OCI-LY1 (cell line): ENCODE measurements at regions not wholly inside any gene's neighbourhood (a gene's known extent, or its start where the extent isn't known, plus 50 kb on each side); places are given as distances from the start of the nearest gene placed in this dataset.

Source experiments
- H2AFZ ChIP-seq: fragments of 200-600 bp; sonication (generic), shearing (Covaris generic); 2 replicates; pipeline ENCODE4 v1.6.0; 2014; ENCODE audit warnings: antibody characterized with exemption, mild to moderate bottlenecking, low read length
- H3F3A ChIP-seq: fragments of 200-600 bp; sonication (generic), shearing (Covaris generic); 2 replicates; pipeline ENCODE4 v1.6.0; 2014; ENCODE audit warnings: mild to moderate bottlenecking, antibody characterized with exemption, low read length, moderate library complexity; ENCODE audit not compliant: insufficient read depth
- H3K27ac ChIP-seq: fragments of 200-600 bp; sonication (generic); 2 replicates; pipeline ENCODE4 v1.5.1; 2014; ENCODE audit warnings: low read length, mixed run types, mild to moderate bottlenecking, low read depth; ENCODE audit not compliant: poor library complexity, severe bottlenecking
- H3K27me3 ChIP-seq: fragments of 200-600 bp; sonication (generic); 2 replicates; pipeline ENCODE4 v1.6.0; 2014; ENCODE audit warnings: antibody characterized with exemption, mild to moderate bottlenecking, low read length, moderate library complexity; ENCODE audit not compliant: insufficient read depth
- H3K36me3 ChIP-seq: fragments of 200-600 bp; sonication (generic); 2 replicates; pipeline ENCODE4 v1.6.1; 2014; ENCODE audit warnings: mild to moderate bottlenecking, antibody characterized with exemption, low read length, moderate library complexity, mixed read lengths; ENCODE audit not compliant: insufficient read depth
- H3K4me1 ChIP-seq: fragments of 200-600 bp; sonication (generic); 2 replicates; pipeline ENCODE4 v1.5.1; 2014; ENCODE audit warnings: mild to moderate bottlenecking, low read length, moderate library complexity; ENCODE audit not compliant: insufficient read depth, severe bottlenecking
- H3K4me2 ChIP-seq: fragments of 200-600 bp; sonication (generic), shearing (Covaris generic); 2 replicates; pipeline ENCODE4 v1.6.1; 2014; ENCODE audit warnings: low read length
- H3K4me3 ChIP-seq: fragments of 200-600 bp; sonication (generic); 2 replicates; pipeline ENCODE4 v1.5.1; 2014; ENCODE audit warnings: low read length, low read depth, mild to moderate bottlenecking, mixed read lengths; ENCODE audit not compliant: poor library complexity, severe bottlenecking
- H3K79me2 ChIP-seq: fragments of 200-600 bp; shearing (Covaris generic); 2 replicates; pipeline ENCODE4 v1.6.1; 2016; ENCODE audit warnings: mixed run types, low read length, mixed read lengths; ENCODE audit not compliant: insufficient read depth
- H3K9ac ChIP-seq: fragments of 200-600 bp; sonication (generic), shearing (Covaris generic); 2 replicates; pipeline ENCODE4 v1.6.1; 2014; ENCODE audit warnings: mild to moderate bottlenecking, low read length, mixed read lengths
- H3K9me2 ChIP-seq: fragments of 200-600 bp; sonication (generic), shearing (Covaris generic); 2 replicates; pipeline ENCODE4 v1.6.1; 2014; ENCODE audit warnings: low read depth, mild to moderate bottlenecking, low read length, mixed read lengths
- H3K9me3 ChIP-seq: fragments of 200-600 bp; shearing (Covaris generic); 2 replicates; pipeline ENCODE4 v1.6.1; 2014; ENCODE audit warnings: low read length, mixed read lengths
- H4K20me1 ChIP-seq: fragments of 200-600 bp; sonication (generic), shearing (Covaris generic); 2 replicates; pipeline ENCODE4 v1.6.0; 2016; ENCODE audit warnings: mild to moderate bottlenecking, low read length; ENCODE audit not compliant: insufficient read depth
- EZH2 ChIP-seq: fragments of 200-600 bp; sonication (generic), shearing (Covaris generic); IDR thresholded peaks from 2 replicates; pipeline ENCODE4 v1.8.0; 2017; ENCODE audit warnings: borderline replicate concordance, mixed run types, mild to moderate bottlenecking, antibody characterized with exemption, low read length, moderate library complexity, mixed read lengths
- TF ChIP-seq, protein P1 (sequence below): fragments of 200-600 bp; sonication (generic), shearing (Covaris generic); IDR thresholded peaks from 2 replicates; pipeline ENCODE4 v1.5.1; 2017; ENCODE audit warnings: mild to moderate bottlenecking, antibody characterized with exemption, low read length, moderate library complexity, mixed read lengths

DNA sequence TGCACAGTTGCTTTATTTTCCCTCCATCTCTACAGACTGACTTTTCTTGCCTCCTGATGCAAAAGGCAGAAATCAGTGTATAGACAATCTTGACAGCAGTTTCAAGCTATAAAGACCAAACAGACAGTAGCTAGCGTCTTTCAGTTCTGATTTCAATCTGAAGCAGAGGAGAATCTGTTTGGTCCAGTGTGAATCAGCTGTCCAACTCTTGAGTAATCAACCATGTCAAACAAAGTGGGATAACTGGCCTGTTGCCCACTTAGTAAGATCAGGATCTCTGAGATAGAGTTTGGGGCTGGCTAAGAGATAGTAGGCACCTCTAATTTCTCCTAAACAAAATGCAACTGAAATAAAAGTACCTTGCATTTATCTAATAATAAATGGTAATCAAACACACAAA lies 797.4 kb upstream of the FBXO33 start:
- Histone ChIP-seq H4K20me1 (no peaks in the 10 kb centered on the region), H3K4me1 (no peaks in the 10 kb centered on the region), H3K27me3 (no peaks in the 10 kb centered on the region), H3K4me2 (no peak overlapping the region), H3K9ac (no peak overlapping the region), H3K79me2 (no peaks in the 10 kb centered on the region), H2AFZ (no peak overlapping the region), H3K4me3 (no peak overlapping the region), H3K9me3 (peaks cover 22% of the 10 kb centered on the region), H3K9me2 (no peaks in the 10 kb centered on the region), H3F3A (no peaks in the 10 kb centered on the region), H3K27ac (no peak overlapping the region), H3K36me3 (no peaks in the 10 kb centered on the region)
- TF ChIP-seq EZH2: no peak
- TF ChIP-seq, protein P1, sequence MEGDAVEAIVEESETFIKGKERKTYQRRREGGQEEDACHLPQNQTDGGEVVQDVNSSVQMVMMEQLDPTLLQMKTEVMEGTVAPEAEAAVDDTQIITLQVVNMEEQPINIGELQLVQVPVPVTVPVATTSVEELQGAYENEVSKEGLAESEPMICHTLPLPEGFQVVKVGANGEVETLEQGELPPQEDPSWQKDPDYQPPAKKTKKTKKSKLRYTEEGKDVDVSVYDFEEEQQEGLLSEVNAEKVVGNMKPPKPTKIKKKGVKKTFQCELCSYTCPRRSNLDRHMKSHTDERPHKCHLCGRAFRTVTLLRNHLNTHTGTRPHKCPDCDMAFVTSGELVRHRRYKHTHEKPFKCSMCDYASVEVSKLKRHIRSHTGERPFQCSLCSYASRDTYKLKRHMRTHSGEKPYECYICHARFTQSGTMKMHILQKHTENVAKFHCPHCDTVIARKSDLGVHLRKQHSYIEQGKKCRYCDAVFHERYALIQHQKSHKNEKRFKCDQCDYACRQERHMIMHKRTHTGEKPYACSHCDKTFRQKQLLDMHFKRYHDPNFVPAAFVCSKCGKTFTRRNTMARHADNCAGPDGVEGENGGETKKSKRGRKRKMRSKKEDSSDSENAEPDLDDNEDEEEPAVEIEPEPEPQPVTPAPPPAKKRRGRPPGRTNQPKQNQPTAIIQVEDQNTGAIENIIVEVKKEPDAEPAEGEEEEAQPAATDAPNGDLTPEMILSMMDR: no peak

DNA sequence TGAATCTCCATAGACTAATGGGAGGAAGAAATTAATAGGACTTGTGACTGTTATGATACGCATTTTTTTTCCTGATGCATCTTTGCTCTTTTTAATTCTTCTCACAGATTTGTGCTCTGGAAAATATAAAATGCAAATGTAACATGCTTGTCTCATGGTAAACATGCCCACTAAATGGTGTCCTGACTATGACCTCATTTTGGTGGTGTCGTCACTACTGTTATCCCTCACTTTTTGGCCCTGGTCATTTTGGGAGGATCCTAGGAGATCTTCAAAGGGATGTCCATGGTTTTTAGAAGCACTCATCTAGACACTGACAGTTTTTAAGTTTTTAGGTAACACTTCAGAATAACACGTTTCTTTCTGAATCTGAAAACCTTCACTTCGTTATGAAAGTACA lies 790.8 kb upstream of the FBXO33 start:
- no peaks in the 10 kb centered on the region for H3K9me2 ChIP-seq
- no peaks in the 10 kb centered on the region for H3K27me3 ChIP-seq
- H3K9ac ChIP-seq: no peak overlapping the region
- no peaks in the 10 kb centered on the region; the same call in 1 of the 2 replicates for H3K36me3 ChIP-seq
- H4K20me1 ChIP-seq: no peaks in the 10 kb centered on the region
- H3K79me2 ChIP-seq: no peaks in the 10 kb centered on the region
- H3K4me2 ChIP-seq: no peak overlapping the region
- no peak overlapping the region for H3K4me3 ChIP-seq
- TF ChIP-seq, protein P1: no peak
- TF ChIP-seq EZH2: no peak
- H3K4me1 ChIP-seq: peaks cover 23% of the 10 kb centered on the region
- 0 out of 2 replicates have a peak, but pooled peaks cover 5% of the 10 kb centered on the region for H3K9me3 ChIP-seq
- H2AFZ ChIP-seq: no peak overlapping the region
- H3F3A ChIP-seq: no peaks in the 10 kb centered on the region
- no peak overlapping the region for H3K27ac ChIP-seq

DNA sequence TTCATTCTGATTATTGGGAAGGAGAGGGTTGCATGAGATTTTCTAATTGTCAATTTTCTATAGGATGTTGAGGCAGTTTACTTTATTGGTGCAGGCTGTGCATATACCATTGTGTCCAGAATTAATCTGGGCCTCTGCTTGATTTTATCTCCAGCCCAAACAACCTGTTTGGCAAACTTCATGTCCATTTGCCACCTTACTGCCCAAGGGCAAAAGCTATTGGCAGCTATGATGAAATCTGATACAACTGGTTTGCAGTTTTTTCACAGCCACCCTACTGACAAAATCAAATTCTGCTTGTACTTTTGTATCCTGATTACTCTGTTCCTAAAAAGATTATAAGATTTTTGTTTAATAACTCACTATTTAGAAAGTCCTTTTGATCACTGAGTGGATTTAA lies 789.2 kb upstream of the FBXO33 start:
- H3K9me2 ChIP-seq: no peaks in the 10 kb centered on the region
- H3K4me3 ChIP-seq: no peak overlapping the region
- no peaks in the 10 kb centered on the region for H4K20me1 ChIP-seq
- no peak for TF ChIP-seq EZH2
- TF ChIP-seq, protein P1: no peak
- no peaks in the 10 kb centered on the region; the same call in 1 of the 2 replicates for H3K36me3 ChIP-seq
- H3K4me2 ChIP-seq: no peak overlapping the region
- no peak overlapping the region for H2AFZ ChIP-seq
- no peaks in the 10 kb centered on the region for H3F3A ChIP-seq
- no peaks in the 10 kb centered on the region for H3K27me3 ChIP-seq
- no peak overlapping the region for H3K27ac ChIP-seq
- no peaks in the 10 kb centered on the region for H3K9me3 ChIP-seq
- no peaks in the 10 kb centered on the region for H3K79me2 ChIP-seq
- H3K9ac ChIP-seq: no peak overlapping the region
- H3K4me1 ChIP-seq: peaks cover 30% of the 10 kb centered on the region
